ENCODE measurements at regions not wholly inside any gene's neighbourhood (a gene's known extent, or its start where the extent isn't known, plus 50 kb on each side); places are given as distances from the start of the nearest gene placed in this dataset.

- TF ChIP-seq EGR1 (IDR thresholded peaks at IDR 0.05) = no peak
- TF ChIP-seq EP300 (IDR thresholded peaks at IDR 0.05; ENCODE audit: borderline replicate concordance) = no peak
- no peak for TF ChIP-seq CEBPB (IDR thresholded peaks at IDR 0.05)
- no peak for TF ChIP-seq TAF1 (IDR thresholded peaks at IDR 0.05; ENCODE audit: low read depth)
- TF ChIP-seq TEAD4 (IDR thresholded peaks at IDR 0.05) = no peak
- no peak for TF ChIP-seq RAD21 (IDR thresholded peaks at IDR 0.05; ENCODE audit: low read depth)
- TF ChIP-seq TCF12 (IDR thresholded peaks at IDR 0.05; ENCODE audit: low read depth) = no peak
- TF ChIP-seq, protein P1, sequence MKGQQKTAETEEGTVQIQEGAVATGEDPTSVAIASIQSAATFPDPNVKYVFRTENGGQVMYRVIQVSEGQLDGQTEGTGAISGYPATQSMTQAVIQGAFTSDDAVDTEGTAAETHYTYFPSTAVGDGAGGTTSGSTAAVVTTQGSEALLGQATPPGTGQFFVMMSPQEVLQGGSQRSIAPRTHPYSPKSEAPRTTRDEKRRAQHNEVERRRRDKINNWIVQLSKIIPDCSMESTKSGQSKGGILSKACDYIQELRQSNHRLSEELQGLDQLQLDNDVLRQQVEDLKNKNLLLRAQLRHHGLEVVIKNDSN (IDR thresholded peaks at IDR 0.05) = no peak
Measured at GRCh38 chr6:19463925-19464324, 373.2 kb upstream of the ID4 start.
